H9 (cell line): ENCODE measurements at regions not wholly inside any gene's neighbourhood (a gene's known extent, or its start where the extent isn't known, plus 50 kb on each side); places are given as distances from the start of the nearest gene placed in this dataset.

Experiments used
- DNase-seq: peaks from one replicate; pipeline ENCODE4 v3.0.0-alpha.2; 2017
- H2AFZ ChIP-seq: one replicate; pipeline ENCODE4 v1.6.1; 2013; ENCODE audit warnings: mild to moderate bottlenecking, low read length, control low read depth, moderate library complexity
- H2AK5ac ChIP-seq: 2 replicates; pipeline ENCODE4 v1.6.1; 2013; ENCODE audit warnings: low read length, control low read depth, mixed read lengths; ENCODE audit not compliant: insufficient read length
- H2BK120ac ChIP-seq: one replicate; pipeline ENCODE4 v1.6.1; 2013; ENCODE audit warnings: low read depth, mild to moderate bottlenecking, low read length, control low read depth, inconsistent platforms; ENCODE audit not compliant: poor library complexity, severe bottlenecking
- H2BK12ac ChIP-seq: 2 replicates; pipeline ENCODE4 v1.6.1; 2013; ENCODE audit warnings: low read length, control low read depth, mixed read lengths, low read depth; ENCODE audit not compliant: insufficient read length
- H2BK15ac ChIP-seq: 2 replicates; pipeline ENCODE4 v1.6.1; 2013; ENCODE audit warnings: low read depth, low read length, control low read depth
- H2BK20ac ChIP-seq: one replicate; pipeline ENCODE4 v1.6.1; 2013; ENCODE audit warnings: low read depth, mild to moderate bottlenecking, low read length, control low read depth, inconsistent platforms; ENCODE audit not compliant: poor library complexity, severe bottlenecking
- H2BK5ac ChIP-seq: 2 replicates; pipeline ENCODE4 v1.6.1; 2013; ENCODE audit warnings: low read length, control low read depth, mixed read lengths; ENCODE audit not compliant: insufficient read length
- H3K14ac ChIP-seq: 2 replicates; pipeline ENCODE4 v1.6.1; 2013; ENCODE audit warnings: low read length, control low read depth; ENCODE audit not compliant: insufficient read depth
- H3K18ac ChIP-seq: 2 replicates; pipeline ENCODE4 v1.6.1; 2013; ENCODE audit warnings: low read depth, mild to moderate bottlenecking, mixed read lengths, low read length, control low read depth; ENCODE audit not compliant: insufficient read length
- H3K23ac ChIP-seq: 2 replicates; pipeline ENCODE4 v1.6.1; 2013; ENCODE audit warnings: low read length, control low read depth, mixed read lengths, low read depth; ENCODE audit not compliant: insufficient read length
- H3K23me2 ChIP-seq: 2 replicates; pipeline ENCODE4 v1.6.1; 2013; ENCODE audit warnings: low read depth, mild to moderate bottlenecking, mixed read lengths, low read length, control low read depth; ENCODE audit not compliant: insufficient read length, poor library complexity, severe bottlenecking
- H3K27ac ChIP-seq: 2 replicates; pipeline ENCODE4 v1.5.1; 2013; ENCODE audit warnings: low read length, control low read depth, mixed read lengths, low read depth; ENCODE audit not compliant: insufficient read length
- H3K27me3 ChIP-seq: 2 replicates; pipeline ENCODE4 v1.6.1; 2013; ENCODE audit warnings: low read length, control low read depth, inconsistent platforms; ENCODE audit not compliant: insufficient read depth
- H3K4ac ChIP-seq: 2 replicates; pipeline ENCODE4 v1.6.1; 2013; ENCODE audit warnings: low read depth, mild to moderate bottlenecking, control low read depth, inconsistent platforms, low read length, moderate library complexity
- H3K4me1 ChIP-seq: 2 replicates; pipeline ENCODE4 v1.6.1; 2013; ENCODE audit warnings: low read length, control low read depth, inconsistent platforms; ENCODE audit not compliant: insufficient read depth
- H3K4me2 ChIP-seq: 2 replicates; pipeline ENCODE4 v1.6.1; 2013; ENCODE audit warnings: low read length, control low read depth, mixed read lengths; ENCODE audit not compliant: insufficient read length, insufficient read depth
- H3K56ac ChIP-seq: 2 replicates; pipeline ENCODE4 v1.6.1; 2013; ENCODE audit warnings: low read depth, mild to moderate bottlenecking, mixed read lengths, low read length, control low read depth; ENCODE audit not compliant: insufficient read length
- H3K79me1 ChIP-seq: 2 replicates; pipeline ENCODE4 v1.6.1; 2013; ENCODE audit warnings: low read depth, mild to moderate bottlenecking, moderate library complexity, low read length, control low read depth, inconsistent platforms; ENCODE audit not compliant: insufficient read depth, poor library complexity, severe bottlenecking
- H3K79me2 ChIP-seq: 2 replicates; pipeline ENCODE4 v1.6.1; 2013; ENCODE audit warnings: low read length, control low read depth, inconsistent platforms; ENCODE audit not compliant: insufficient read depth
- H3K9ac ChIP-seq: 2 replicates; pipeline ENCODE4 v1.6.1; 2013; ENCODE audit warnings: low read length, control low read depth, mixed read lengths; ENCODE audit not compliant: insufficient read length; ENCODE audit errors: extremely low read depth
- H3K9me3 ChIP-seq: one replicate; pipeline ENCODE4 v1.6.1; 2013; ENCODE audit warnings: low read depth, low read length, inconsistent platforms; ENCODE audit not compliant: control insufficient read depth
- H3T11ph ChIP-seq: one replicate; pipeline ENCODE4 v1.6.1; 2013; ENCODE audit warnings: mild to moderate bottlenecking, low read length, control low read depth, inconsistent platforms
- H4K20me1 ChIP-seq: one replicate; pipeline ENCODE4 v1.6.1; 2013; ENCODE audit not compliant: control insufficient read depth, insufficient read length, insufficient read depth
- H4K5ac ChIP-seq: 2 replicates; pipeline ENCODE4 v1.6.1; 2013; ENCODE audit warnings: low read depth, mild to moderate bottlenecking, mixed read lengths, low read length, control low read depth; ENCODE audit not compliant: insufficient read length
- H4K8ac ChIP-seq: replicated peaks from 2 replicates; pipeline ENCODE4 v1.6.1; 2013; ENCODE audit warnings: low read length, control low read depth, mixed read lengths, low read depth; ENCODE audit not compliant: insufficient read length
- H4K91ac ChIP-seq: 2 replicates; pipeline ENCODE4 v1.6.1; 2013; ENCODE audit warnings: low read depth, mild to moderate bottlenecking, moderate library complexity, mixed read lengths, low read length, control low read depth; ENCODE audit not compliant: insufficient read length
- H3K27ac Mint-ChIP-seq, 3 experiments: 2 replicates in 2 of 3; 3 replicates in 1 of 3; pipeline ENCODE4 v1.8.0; 2020 to 2021; ENCODE audit warnings: mixed read lengths in 3 of 3, mild to moderate bottlenecking in 1 of 3, moderate library complexity in 1 of 3
- H3K27me3 Mint-ChIP-seq: 2 replicates; pipeline ENCODE4 v1.8.0; 2021; ENCODE audit warnings: low read depth, mild to moderate bottlenecking, moderate library complexity, mixed read lengths
- H3K36me3 Mint-ChIP-seq, 3 experiments: 2 replicates in 2 of 3; 3 replicates in 1 of 3; pipeline ENCODE4 v1.8.0; 2020 to 2021; ENCODE audit warnings: low read depth in 3 of 3, mixed read lengths in 3 of 3; ENCODE audit not compliant: insufficient read depth in 1 of 3
- H3K4me1 Mint-ChIP-seq, 2 experiments: 2 replicates each; pipeline ENCODE4 v1.8.0; 2020; ENCODE audit warnings: mixed read lengths in 2 of 2
- H3K4me3 Mint-ChIP-seq, 2 experiments: 2 replicates in 1 of 2; 3 replicates in 1 of 2; pipeline ENCODE4 v1.8.0; 2020 to 2021; ENCODE audit warnings: mild to moderate bottlenecking in 2 of 2, mixed read lengths in 2 of 2, moderate library complexity in 1 of 2
- H3K9me3 Mint-ChIP-seq, 2 experiments: 2 replicates in 1 of 2; 3 replicates in 1 of 2; pipeline ENCODE4 v1.8.0; 2020; ENCODE audit warnings: mild to moderate bottlenecking in 2 of 2, mixed read lengths in 2 of 2, moderate library complexity in 1 of 2
- WGBS: extraction: QIAGEN DNeasy Blood & Tissue Kit; methylation state at CpG from one replicate; pipeline ENCODE4 v1.1.7; 2013; ENCODE audit warnings: missing lambda C conversion rate, low lambda C conversion rate, mixed read lengths; ENCODE audit not compliant: insufficient read length; ENCODE audit errors: extremely low coverage; 5-methylcytosine and 5-hydroxymethylcytosine counted together
- TF ChIP-seq, protein P1 (sequence below): fragments of 200-600 bp; sonication (generic); conservative IDR thresholded peaks from 3 replicates; pipeline ENCODE4 v1.8.0; 2021; ENCODE audit warnings: antibody characterized with exemption, mild to moderate bottlenecking

DNA sequence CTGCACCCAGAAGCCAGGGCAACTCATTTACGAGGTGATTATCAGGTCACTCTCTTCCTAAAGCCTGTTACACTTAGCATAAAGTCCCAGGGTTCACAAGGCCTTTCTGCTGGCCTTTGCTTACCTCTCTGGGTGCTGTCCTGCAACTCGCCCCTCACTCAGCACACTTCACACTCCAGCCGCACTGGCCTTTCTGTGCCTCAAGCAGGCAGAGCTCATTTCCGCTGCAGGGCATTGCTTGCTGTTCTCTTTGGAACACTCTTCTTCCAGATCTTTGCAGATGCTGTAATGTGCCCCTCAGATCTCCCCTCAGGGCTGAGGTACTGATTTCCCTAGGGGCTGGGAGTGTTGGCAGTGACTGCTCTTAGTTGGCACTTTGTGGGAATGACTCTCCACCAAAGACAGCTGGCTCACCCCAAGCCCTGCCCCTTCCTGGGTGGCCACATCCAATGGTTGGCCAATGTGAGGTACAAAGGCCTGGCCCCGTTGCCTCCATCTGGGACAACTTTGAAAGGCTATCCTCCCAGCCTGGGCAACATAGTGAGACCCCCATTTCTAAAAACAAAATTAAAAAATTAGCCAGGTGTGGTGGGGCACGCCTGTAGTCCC lies 50.8 kb upstream of the SSBP3 start:
- Histone ChIP-seq H4K91ac (no peak overlapping the region), H3K18ac (peak overlapping the region; percentile 16), H2BK20ac (no peak overlapping the region), H3K23me2 (no peaks in the 10 kb centered on the region), H3K27ac (no peak overlapping the region), H4K20me1 (no peaks in the 10 kb centered on the region), H2AK5ac (no peak overlapping the region), H3K27me3 (no peaks in the 10 kb centered on the region), H3K4ac (no peak overlapping the region), H3K4me1 (peaks cover 3% of the 10 kb centered on the region; the same call in 1 of the 2 replicates), H3K79me1 (no peaks in the 10 kb centered on the region), H3K9me3 (no peaks in the 10 kb centered on the region), H2BK120ac (no peak overlapping the region), H3K56ac (no peak overlapping the region), H2AFZ (no peak overlapping the region), H2BK5ac (no peak overlapping the region), H2BK15ac (no peak overlapping the region), H4K5ac (no peak overlapping the region), H3K79me2 (no peaks in the 10 kb centered on the region), H3K9ac (no peak overlapping the region), H3K4me2 (no peak overlapping the region), H3K23ac (no peak overlapping the region), H2BK12ac (no peak overlapping the region), H3T11ph (no peak overlapping the region), H4K8ac (no peak overlapping the region), H3K14ac (no peak overlapping the region)
- Mint-ChIP-seq H3K27me3 (peaks cover 7% of the 10 kb centered on the region), H3K4me3 (no peak overlapping the region; a peak in 1 of 5 replicates), H3K4me1 (peaks cover 23 to 36% of the 10 kb centered on the region in 2 experiments), H3K36me3 (no peaks in the 10 kb centered on the region), H3K9me3 (no peaks in the 10 kb centered on the region), H3K27ac (peak overlapping the region in 1 of 3 experiments; percentile 61; a peak in 2 of 7 replicates)
- no peak for DNase-seq
- TF ChIP-seq, protein P1, sequence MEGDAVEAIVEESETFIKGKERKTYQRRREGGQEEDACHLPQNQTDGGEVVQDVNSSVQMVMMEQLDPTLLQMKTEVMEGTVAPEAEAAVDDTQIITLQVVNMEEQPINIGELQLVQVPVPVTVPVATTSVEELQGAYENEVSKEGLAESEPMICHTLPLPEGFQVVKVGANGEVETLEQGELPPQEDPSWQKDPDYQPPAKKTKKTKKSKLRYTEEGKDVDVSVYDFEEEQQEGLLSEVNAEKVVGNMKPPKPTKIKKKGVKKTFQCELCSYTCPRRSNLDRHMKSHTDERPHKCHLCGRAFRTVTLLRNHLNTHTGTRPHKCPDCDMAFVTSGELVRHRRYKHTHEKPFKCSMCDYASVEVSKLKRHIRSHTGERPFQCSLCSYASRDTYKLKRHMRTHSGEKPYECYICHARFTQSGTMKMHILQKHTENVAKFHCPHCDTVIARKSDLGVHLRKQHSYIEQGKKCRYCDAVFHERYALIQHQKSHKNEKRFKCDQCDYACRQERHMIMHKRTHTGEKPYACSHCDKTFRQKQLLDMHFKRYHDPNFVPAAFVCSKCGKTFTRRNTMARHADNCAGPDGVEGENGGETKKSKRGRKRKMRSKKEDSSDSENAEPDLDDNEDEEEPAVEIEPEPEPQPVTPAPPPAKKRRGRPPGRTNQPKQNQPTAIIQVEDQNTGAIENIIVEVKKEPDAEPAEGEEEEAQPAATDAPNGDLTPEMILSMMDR = no peak
- no CpG with 5 or more reads among the region's 6 CpGs for WGBS
